Activated CD4-positive, alpha-beta T cell treated with anti-CD3 and anti-CD28 coated beads, Interleukin-2, amount 10 ng/mL, durations not matched to agents 24 days and 14 days (primary cell): ENCODE measurements at regions not wholly inside any gene's neighbourhood (a gene's known extent, or its start where the extent isn't known, plus 50 kb on each side); places are given as distances from the start of the nearest gene placed in this dataset.
A peak's percentile ranks its signal among the peaks of the same experiment; 100 is the strongest.

Source experiments
- DNase-seq: peaks from one replicate; pipeline ENCODE4 v3.0.0; 2022
- H3K27ac Mint-ChIP-seq: one replicate; pipeline ENCODE4 v1.8.0; 2022; ENCODE audit warnings: mild to moderate bottlenecking, mixed read lengths
- H3K27me3 Mint-ChIP-seq: one replicate; pipeline ENCODE4 v1.8.0; 2022; ENCODE audit warnings: mixed read lengths
- H3K36me3 Mint-ChIP-seq: one replicate; pipeline ENCODE4 v1.8.0; 2022; ENCODE audit warnings: low read depth, mild to moderate bottlenecking, mixed read lengths
- H3K4me1 Mint-ChIP-seq: one replicate; pipeline ENCODE4 v1.8.0; 2021; ENCODE audit warnings: mixed read lengths
- H3K4me3 Mint-ChIP-seq: one replicate; pipeline ENCODE4 v1.8.0; 2022; ENCODE audit warnings: mild to moderate bottlenecking, moderate library complexity, mixed read lengths
- H3K9me3 Mint-ChIP-seq: one replicate; pipeline ENCODE4 v1.8.0; 2021; ENCODE audit warnings: mixed read lengths
- intact Hi-C: fragments of 100-400 bp; cut with micrococcal nuclease; formaldehyde crosslinking; loops from one replicate; pipeline ENCODE4 v1.15.1; 2023

DNA sequence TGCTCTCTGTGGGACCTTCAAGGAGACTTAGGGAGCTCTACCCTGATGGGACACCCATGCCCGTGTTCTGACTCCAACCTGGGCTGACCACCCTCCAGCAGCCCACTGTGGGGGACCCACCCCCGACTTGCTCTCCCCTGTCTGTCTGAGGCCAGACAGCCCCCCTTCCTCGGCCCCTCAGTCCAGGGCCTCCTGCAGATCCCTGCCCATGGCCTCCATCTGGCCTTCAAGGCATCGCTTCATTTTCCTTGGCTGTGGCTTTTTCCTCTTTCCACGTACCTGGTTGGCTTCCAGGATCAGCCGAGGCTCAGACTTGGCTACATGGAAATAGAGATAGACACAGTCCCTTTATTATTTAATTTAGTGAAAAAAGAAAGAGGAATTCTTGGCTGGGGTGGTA lies 290.0 kb downstream of the CYP26B1 start:
- Mint-ChIP-seq H3K27me3 (no peaks in the 10 kb centered on the region), H3K4me1 (no peaks in the 10 kb centered on the region), H3K36me3 (no peaks in the 10 kb centered on the region), H3K9me3 (peaks cover 3% of the 10 kb centered on the region), H3K27ac (no peak overlapping the region), H3K4me3 (no peak overlapping the region)
- intact Hi-C loops: no loop called here
- DNase-seq: no peak

DNA sequence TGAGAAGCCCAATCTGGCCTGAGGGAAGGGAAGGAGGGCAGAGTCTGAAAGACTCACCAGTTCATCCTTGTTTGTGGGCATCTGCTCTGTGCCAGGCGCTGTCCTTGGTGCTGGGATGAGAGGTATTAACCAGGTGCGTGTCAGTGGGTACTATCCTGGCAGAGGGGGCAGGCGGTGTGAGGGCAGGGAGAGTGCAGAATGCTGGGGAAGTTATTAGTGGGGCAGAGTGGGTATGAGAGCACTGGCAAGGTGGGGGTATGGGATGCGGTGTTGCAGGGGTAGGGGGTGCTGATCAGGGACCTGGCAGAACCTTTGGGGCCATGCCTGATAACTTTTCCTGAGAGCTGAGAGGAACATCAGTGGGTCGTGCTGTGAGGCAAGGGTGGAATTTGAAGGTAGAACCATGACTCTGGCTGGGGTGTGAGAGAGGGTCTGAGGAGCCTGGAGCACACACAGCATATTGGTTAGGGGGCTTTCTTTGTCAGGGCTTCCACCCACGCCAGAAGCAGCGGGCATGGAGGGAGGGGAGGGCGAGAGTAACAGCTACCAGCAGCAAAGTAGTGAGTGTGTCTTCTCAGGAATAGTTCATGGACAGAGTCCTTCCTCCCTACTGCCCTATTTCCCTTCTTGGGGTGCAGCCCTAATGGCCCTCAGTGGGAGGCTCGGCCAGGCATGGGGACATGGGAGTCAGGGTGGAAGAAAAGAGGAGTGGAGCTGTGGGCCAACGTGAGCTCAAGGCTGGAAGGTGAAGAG lies 290.7 kb downstream of the CYP26B1 start:
- no peaks in the 10 kb centered on the region for H3K27me3 Mint-ChIP-seq
- peaks cover 3% of the 10 kb centered on the region for H3K9me3 Mint-ChIP-seq
- peak; percentile 57 for DNase-seq
- no peaks in the 10 kb centered on the region for H3K4me1 Mint-ChIP-seq
- no peak overlapping the region for H3K27ac Mint-ChIP-seq
- no peaks in the 10 kb centered on the region for H3K36me3 Mint-ChIP-seq
- intact Hi-C loops: no loop called here
- H3K4me3 Mint-ChIP-seq: no peak overlapping the region

GRCh38 chr2:71853858-71854257 lies 293.8 kb downstream of the CYP26B1 start:
- no peaks in the 10 kb centered on the region for H3K36me3 Mint-ChIP-seq
- peaks cover 3% of the 10 kb centered on the region for H3K9me3 Mint-ChIP-seq
- H3K4me3 Mint-ChIP-seq: no peak overlapping the region
- DNase-seq: no peak
- intact Hi-C loops: no loop called here
- no peak overlapping the region for H3K27ac Mint-ChIP-seq
- H3K4me1 Mint-ChIP-seq: no peaks in the 10 kb centered on the region
- H3K27me3 Mint-ChIP-seq: peaks cover 3% of the 10 kb centered on the region

DNA sequence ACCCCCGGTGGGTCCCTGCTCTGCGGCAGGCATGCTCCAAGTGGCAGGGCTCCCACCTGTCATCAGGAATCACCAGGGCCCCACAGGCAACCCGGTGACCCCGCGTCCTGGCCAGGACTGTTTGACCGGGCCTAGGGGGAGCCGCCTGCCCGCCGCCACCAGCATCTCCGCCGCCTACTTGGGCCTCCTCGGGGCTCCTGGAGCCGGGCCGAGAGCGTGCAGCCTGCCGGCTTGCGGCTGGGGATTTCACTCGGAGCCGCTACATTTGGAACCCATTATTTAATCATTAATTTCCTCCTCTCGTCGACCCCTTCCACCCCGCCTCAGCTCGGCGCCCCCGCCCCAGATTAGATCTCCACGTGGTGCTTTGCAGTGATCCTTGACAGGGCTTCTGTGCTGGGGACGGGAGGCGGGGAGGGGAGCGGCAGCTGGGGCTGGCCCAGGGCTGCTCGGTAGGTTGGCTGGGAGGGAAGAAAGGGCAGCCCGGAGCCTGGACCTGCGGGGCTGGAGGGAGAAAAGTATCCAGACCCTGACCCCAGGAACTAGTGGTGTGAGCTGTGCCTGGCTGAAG lies 295.4 kb downstream of the CYP26B1 start:
- intact Hi-C loops: no loop called here
- peaks cover 3% of the 10 kb centered on the region for H3K27me3 Mint-ChIP-seq
- H3K4me3 Mint-ChIP-seq: no peak overlapping the region
- H3K27ac Mint-ChIP-seq: no peak overlapping the region
- no peaks in the 10 kb centered on the region for H3K4me1 Mint-ChIP-seq
- peaks cover 3% of the 10 kb centered on the region for H3K9me3 Mint-ChIP-seq
- H3K36me3 Mint-ChIP-seq: no peaks in the 10 kb centered on the region
- no peak for DNase-seq

GRCh38 chr2:71851094-71851750 lies 296.4 kb downstream of the CYP26B1 start:
- intact Hi-C loops: no loop called here
- Mint-ChIP-seq H3K4me3 (no peak overlapping the region), H3K4me1 (no peaks in the 10 kb centered on the region), H3K9me3 (peaks cover 3% of the 10 kb centered on the region), H3K27me3 (peaks cover 3% of the 10 kb centered on the region), H3K36me3 (no peaks in the 10 kb centered on the region), H3K27ac (no peak overlapping the region)
- DNase-seq: no peak

DNA sequence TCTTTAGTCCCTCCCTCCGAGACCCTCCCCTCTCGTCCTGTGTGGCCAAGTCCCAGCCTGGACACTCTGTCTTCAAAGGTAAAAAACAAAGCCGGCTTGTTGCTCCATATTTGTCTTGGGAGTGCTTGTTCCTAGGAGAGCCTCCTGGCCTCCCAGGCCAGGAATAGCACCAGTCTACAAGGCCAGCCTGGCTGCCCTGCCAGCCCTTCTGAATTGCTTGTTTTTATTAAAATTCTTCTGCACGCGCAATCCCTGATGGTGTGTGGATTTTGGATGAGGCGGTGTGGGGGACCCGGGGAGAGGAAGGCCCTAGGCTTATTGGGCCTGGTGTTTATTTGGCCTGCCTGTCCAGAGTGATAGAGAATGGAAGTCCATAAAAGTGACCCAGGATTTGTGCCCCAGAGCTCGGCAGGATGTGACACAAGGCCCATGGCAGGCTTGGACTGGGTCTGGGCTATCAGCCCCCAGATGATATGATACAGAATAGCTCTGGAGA lies 297.3 kb downstream of the CYP26B1 start:
- Mint-ChIP-seq H3K4me3 (no peak overlapping the region), H3K4me1 (no peaks in the 10 kb centered on the region), H3K27me3 (peaks cover 3% of the 10 kb centered on the region), H3K36me3 (no peaks in the 10 kb centered on the region), H3K27ac (no peak overlapping the region), H3K9me3 (no peaks in the 10 kb centered on the region)
- no peak for DNase-seq
- intact Hi-C loops: no loop called here

DNA sequence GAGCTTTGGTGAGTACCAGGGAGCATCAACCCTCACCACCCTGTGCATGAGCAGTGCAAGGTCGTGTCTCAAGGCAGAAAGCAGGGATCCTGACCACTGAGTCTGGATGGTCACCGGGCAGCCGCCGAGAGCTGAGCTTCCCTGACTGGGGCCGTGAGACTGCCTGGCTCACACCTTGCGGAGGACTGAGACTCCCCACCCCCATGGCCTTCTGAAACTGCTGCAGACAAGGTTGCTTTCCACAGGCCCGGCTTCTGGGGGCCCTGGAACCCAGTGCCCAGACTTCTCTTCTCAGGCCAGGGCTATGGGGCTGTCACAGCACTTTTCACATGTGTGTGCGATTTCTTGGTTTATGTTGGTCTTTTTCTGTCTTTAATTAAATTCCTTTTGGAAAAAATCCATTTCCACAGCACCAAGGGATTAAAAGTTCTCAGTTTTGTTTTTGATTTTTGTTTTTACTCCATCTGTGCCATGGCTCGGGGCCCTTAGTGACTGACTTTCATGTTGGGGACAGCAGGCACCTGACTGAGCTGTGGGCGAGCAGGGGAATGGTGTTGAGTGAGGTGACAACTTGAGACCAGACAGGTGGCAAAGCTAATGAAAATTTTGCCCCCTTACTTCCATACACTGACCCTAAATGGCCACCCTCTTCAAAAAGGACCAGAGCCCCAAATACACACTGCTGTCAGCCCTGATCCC lies 297.9 kb downstream of the CYP26B1 start:
- intact Hi-C loops: no loop called here
- Mint-ChIP-seq H3K4me3 (no peak overlapping the region), H3K4me1 (no peaks in the 10 kb centered on the region), H3K9me3 (no peaks in the 10 kb centered on the region), H3K36me3 (no peaks in the 10 kb centered on the region), H3K27me3 (peaks cover 3% of the 10 kb centered on the region), H3K27ac (no peak overlapping the region)
- DNase-seq: no peak

DNA sequence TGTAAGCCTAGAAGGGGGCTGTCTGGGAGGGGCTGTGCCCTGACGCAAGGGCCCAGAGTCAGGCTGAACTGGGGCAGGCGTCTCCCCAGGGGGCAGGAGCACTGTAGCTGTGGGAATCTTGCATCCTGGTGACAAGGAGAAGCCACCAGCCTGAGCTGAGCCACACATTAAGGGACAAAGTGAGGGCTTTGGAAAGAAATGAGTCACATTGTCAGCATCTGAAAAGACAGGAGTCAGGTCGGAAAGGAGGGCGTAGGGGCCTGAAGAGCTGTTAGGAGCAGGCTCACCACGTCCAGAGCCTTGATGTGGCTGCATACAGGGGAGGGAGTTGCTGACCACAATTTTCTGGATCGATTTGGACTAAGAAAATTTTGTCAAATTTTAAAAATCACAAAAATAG lies 298.6 kb downstream of the CYP26B1 start:
- no peak for DNase-seq
- intact Hi-C loops: no loop called here
- Mint-ChIP-seq H3K36me3 (no peaks in the 10 kb centered on the region), H3K4me1 (no peaks in the 10 kb centered on the region), H3K27me3 (peaks cover 3% of the 10 kb centered on the region), H3K27ac (no peak overlapping the region), H3K9me3 (no peaks in the 10 kb centered on the region), H3K4me3 (no peak overlapping the region)

- peaks cover 2% of the 10 kb centered on the region for H3K27me3 Mint-ChIP-seq
- H3K4me1 Mint-ChIP-seq: no peaks in the 10 kb centered on the region
These were observed 300.9 kb downstream of the CYP26B1 start for GRCh38 chr2:71846669-71847291.

GRCh38 chr2:71846072-71846471 lies 301.6 kb downstream of the CYP26B1 start:
- no peak overlapping the region for H3K4me3 Mint-ChIP-seq
- DNase-seq: no peak
- no peaks in the 10 kb centered on the region for H3K9me3 Mint-ChIP-seq
- H3K27ac Mint-ChIP-seq: no peak overlapping the region
- H3K36me3 Mint-ChIP-seq: no peaks in the 10 kb centered on the region
- H3K27me3 Mint-ChIP-seq: no peaks in the 10 kb centered on the region
- intact Hi-C loops: no loop called here
- H3K4me1 Mint-ChIP-seq: no peaks in the 10 kb centered on the region

More at GRCh38 chr2:71846669-71847291, 300.9 kb downstream of the CYP26B1 start:
- Mint-ChIP-seq H3K9me3 (no peaks in the 10 kb centered on the region), H3K36me3 (no peaks in the 10 kb centered on the region), H3K27ac (no peak overlapping the region), H3K4me3 (no peak overlapping the region)
- intact Hi-C loops: no loop called here
- DNase-seq: no peak

DNA sequence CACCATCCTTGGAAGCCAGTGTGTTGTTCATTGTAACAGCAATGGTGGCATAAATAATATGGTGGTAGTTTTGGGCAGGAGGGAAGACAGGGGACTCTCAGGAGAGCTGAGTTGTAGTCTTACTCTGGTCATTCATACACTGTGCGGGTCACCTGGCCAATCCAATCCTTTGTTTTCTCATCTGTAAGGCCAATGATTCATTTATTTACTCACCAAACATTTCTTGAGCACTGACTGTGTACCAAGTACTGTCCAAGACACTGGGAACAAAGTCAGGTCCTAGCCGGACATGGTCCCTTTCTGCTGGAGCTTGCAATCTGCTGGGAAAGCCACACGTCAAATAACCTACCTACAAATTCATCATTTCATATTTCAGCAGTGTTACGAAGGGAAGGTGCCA lies 302.7 kb downstream of the CYP26B1 start:
- H3K27ac Mint-ChIP-seq: no peak overlapping the region
- intact Hi-C loops: no loop called here

DNA sequence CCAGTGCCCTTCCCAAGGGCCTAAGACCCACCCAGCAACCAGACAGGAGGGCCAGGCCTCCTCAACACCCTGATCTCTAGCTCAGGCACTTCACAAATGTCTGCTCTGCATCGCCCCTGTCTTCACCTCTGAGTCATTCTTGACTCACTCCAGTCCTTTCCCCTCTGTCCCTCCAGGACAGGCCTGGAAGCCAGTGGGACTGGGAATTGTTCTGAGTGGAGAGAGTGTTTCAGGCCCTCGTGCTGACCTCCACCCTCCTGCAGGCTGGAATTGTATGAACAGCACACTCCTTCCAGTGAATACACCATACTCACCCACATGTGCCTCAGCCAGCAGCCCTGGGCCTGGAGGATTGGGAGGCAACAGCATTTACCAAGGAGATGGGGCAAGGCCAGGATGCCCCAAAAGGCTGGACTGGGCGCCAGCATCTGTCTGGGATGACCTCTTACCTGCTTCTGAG lies 304.2 kb downstream of the CYP26B1 start:
- Mint-ChIP-seq H3K4me1 (no peaks in the 10 kb centered on the region), H3K36me3 (no peaks in the 10 kb centered on the region)

More for the DNA sequence above, 302.7 kb downstream of the CYP26B1 start:
- Mint-ChIP-seq H3K4me3 (no peak overlapping the region), H3K36me3 (no peaks in the 10 kb centered on the region), H3K4me1 (no peaks in the 10 kb centered on the region), H3K9me3 (no peaks in the 10 kb centered on the region), H3K27me3 (no peaks in the 10 kb centered on the region)
- no peak for DNase-seq

GRCh38 chr2:71842744-71843143 lies 304.9 kb downstream of the CYP26B1 start:
- Mint-ChIP-seq H3K9me3 (no peaks in the 10 kb centered on the region), H3K27ac (no peak overlapping the region), H3K36me3 (no peaks in the 10 kb centered on the region), H3K4me3 (no peak overlapping the region), H3K27me3 (no peaks in the 10 kb centered on the region), H3K4me1 (no peaks in the 10 kb centered on the region)
- intact Hi-C loops: no loop called here
- DNase-seq: no peak

More for the DNA sequence above, 304.2 kb downstream of the CYP26B1 start:
- Mint-ChIP-seq H3K9me3 (no peaks in the 10 kb centered on the region), H3K27ac (no peak overlapping the region), H3K4me3 (no peak overlapping the region), H3K27me3 (no peaks in the 10 kb centered on the region)
- intact Hi-C loops: no loop called here
- no peak for DNase-seq
